K562 (cell line): ENCODE measurements at regions not wholly inside any gene's neighbourhood (a gene's known extent, or its start where the extent isn't known, plus 50 kb on each side); places are given as distances from the start of the nearest gene placed in this dataset.

Source experiments
- ATAC-seq: fragments of 200-7000 bp; cut with Tn5 transposase; 3 replicates; pipeline ENCODE4 v1.9.1; 2020; ENCODE audit warnings: moderate library complexity
- BruUV-seq: library from RNA; stranded (reverse); fragments of 400-500 nt; replicated peaks from 2 replicates; lab custom pipeline; 2021; lab: Mats Ljungman, UMichigan
- CTCF ChIA-PET: fragments of 300-600 bp; formaldehyde crosslinking; extraction: SDS; loops from one replicate; lab custom pipeline; 2021; ENCODE audit warnings: low intra/inter-chr PET ratio; lab: Yijun Ruan, JAX
- POLR2A ChIA-PET: fragments of 300-600, 350-650 bp; sonication (Branson Sonifier 250); formaldehyde crosslinking; extraction: SDS; loops from one replicate; lab custom pipeline; 2021; ENCODE audit warnings: antibody characterized with exemption, inconsistent platforms; lab: Yijun Ruan, JAX
- DNase-seq, 4 experiments: peaks; one replicate each; pipeline versions ENCODE4 v3.0.0 to v3.0.0-alpha.2; 2011 to 2018; ENCODE audit warnings: low spot score in 3 of 4, mixed read lengths in 3 of 4; ENCODE audit errors: extremely low read depth in 1 of 4
- FAIRE-seq: peaks from 2 replicates; lab custom pipeline; 2011; peaks lifted over from hg19 to GRCh38; lab: Jason Lieb, UNC
- H2AFZ ChIP-seq: 2 replicates; pipeline ENCODE4 v1.6.0; 2011; ENCODE audit warnings: low read depth, low read length, control low read depth, inconsistent platforms
- H3K27ac ChIP-seq: fragments of 200-600 bp; 3 replicates; pipeline ENCODE4 v1.8.0; 2011; ENCODE audit warnings: low read depth, mild to moderate bottlenecking, control low read depth, inconsistent platforms, low read length, moderate library complexity, mixed read lengths; ENCODE audit errors: extremely low read depth
- H3K27me3 ChIP-seq, 2 experiments: fragments of 300-600 bp in 1 of 2; 2 replicates in 1 of 2; 3 replicates in 1 of 2; pipeline versions ENCODE4 v1.6.0 to v1.8.0; 2011; ENCODE audit warnings: inconsistent platforms in 2 of 2, low read length in 2 of 2, mild to moderate bottlenecking in 1 of 2, mixed read lengths in 1 of 2, moderate library complexity in 1 of 2; ENCODE audit not compliant: control insufficient read depth in 2 of 2, insufficient read depth in 2 of 2
- H3K36me3 ChIP-seq: fragments of 300-600 bp; 3 replicates; pipeline ENCODE4 v1.8.0; 2011; ENCODE audit warnings: mild to moderate bottlenecking, low read length, inconsistent platforms; ENCODE audit not compliant: control insufficient read depth, insufficient read depth
- H3K4me1 ChIP-seq, 2 experiments: fragments of 200-600 bp in 1 of 2; replicated peaks in 1 of 2; 2 replicates in 1 of 2; 3 replicates in 1 of 2; pipeline versions ENCODE4 v1.5.1 to v1.8.0; 2011; ENCODE audit warnings: inconsistent platforms in 2 of 2, low read length in 2 of 2, mild to moderate bottlenecking in 1 of 2, mixed read lengths in 1 of 2, moderate library complexity in 1 of 2; ENCODE audit not compliant: control insufficient read depth in 2 of 2, insufficient read depth in 2 of 2
- H3K4me2 ChIP-seq: 2 replicates; pipeline ENCODE4 v1.6.1; 2011; ENCODE audit warnings: low read length, control low read depth, inconsistent platforms, mixed read lengths; ENCODE audit not compliant: insufficient read depth
- H3K4me3 ChIP-seq: fragments of 200-600 bp; sonication (generic), shearing (Covaris generic); 2 replicates; pipeline ENCODE4 v1.5.1; 2016; ENCODE audit warnings: control low read depth, inconsistent platforms
- H3K79me2 ChIP-seq: fragments of 200-600 bp; 3 replicates; pipeline ENCODE4 v1.8.0; 2011; ENCODE audit warnings: low read length, inconsistent platforms; ENCODE audit not compliant: control insufficient read depth, insufficient read depth
- H3K9ac ChIP-seq, 2 experiments: 2 replicates each; pipeline versions ENCODE4 v1.6.0 to v1.6.1; 2011; ENCODE audit warnings: low read depth in 2 of 2, low read length in 2 of 2, control low read depth in 1 of 2, inconsistent platforms in 1 of 2, mild to moderate bottlenecking in 1 of 2, mixed read lengths in 1 of 2; ENCODE audit not compliant: insufficient read depth in 1 of 2
- H3K9me1 ChIP-seq: one replicate; pipeline ENCODE4 v1.6.0; 2011; ENCODE audit warnings: inconsistent platforms, mild to moderate bottlenecking, low read length, moderate library complexity; ENCODE audit not compliant: control insufficient read depth, insufficient read depth
- H3K9me3 ChIP-seq: replicated peaks from 2 replicates; pipeline ENCODE4 v1.5.1; 2011; ENCODE audit warnings: low read depth, low read length, inconsistent platforms; ENCODE audit not compliant: control insufficient read depth, insufficient read depth
- H4K20me1 ChIP-seq: replicated peaks from 2 replicates; pipeline ENCODE4 v1.6.1; 2011; ENCODE audit warnings: low read length, inconsistent platforms, mixed read lengths; ENCODE audit not compliant: control insufficient read depth, insufficient read depth
- ASH1L ChIP-seq: fragments of 450-650 bp; IDR thresholded peaks from 2 replicates; pipeline ENCODE4 v1.6.1; 2018; ENCODE audit warnings: borderline replicate concordance, mild to moderate bottlenecking, low read depth; ENCODE audit not compliant: partially characterized antibody
- EP300 ChIP-seq: IDR thresholded peaks from 2 replicates; pipeline ENCODE4 v1.6.1; 2012; ENCODE audit warnings: low read length, improper control_type of control experiment
- FUS ChIP-seq: fragments of 200-400 bp; formaldehyde crosslinking; optimal IDR thresholded peaks from 2 replicates; pipeline ENCODE3; 2017; ENCODE audit warnings: low read depth, low read length
- HDAC2 ChIP-seq: fragments of 450-650 bp; IDR thresholded peaks from 2 replicates; pipeline ENCODE4 v1.6.1; 2016; ENCODE audit warnings: mild to moderate bottlenecking
- NFATC3 ChIP-seq: fragments of 450-650 bp; IDR thresholded peaks from 2 replicates; pipeline ENCODE4 v1.6.1; 2017; ENCODE audit warnings: mild to moderate bottlenecking
- PHTF2 ChIP-seq: fragments of 250-450 bp; sonication (Bioruptor Pico); IDR thresholded peaks from 2 replicates; pipeline ENCODE4 v1.5.0; 2021; ENCODE audit warnings: mild to moderate bottlenecking
- RFX1 ChIP-seq: fragments of 450-650 bp; IDR thresholded peaks from 2 replicates; pipeline ENCODE4 v1.6.1; 2016; ENCODE audit warnings: mild to moderate bottlenecking, moderate library complexity
- TARDBP ChIP-seq: fragments of 450-650 bp; IDR thresholded peaks from 2 replicates; pipeline ENCODE4 v1.6.1; 2016
- ZNF165 ChIP-seq: fragments of 250-450 bp; sonication (Bioruptor Pico); IDR thresholded peaks from 2 replicates; pipeline ENCODE4 v1.4.0; 2020; ENCODE audit warnings: borderline replicate concordance
- ZNF175 ChIP-seq: fragments of 200-800 bp; sonication (Bioruptor generic); IDR thresholded peaks from 2 replicates; pipeline ENCODE4 v1.6.1; 2016; ENCODE audit warnings: low read depth, mild to moderate bottlenecking, missing genetic modification characterization, missing compliant biosample characterization
- ZNF232 ChIP-seq: sonication (generic); formaldehyde crosslinking; IDR thresholded peaks from 2 replicates; pipeline ENCODE4 v1.8.0; 2022; ENCODE audit warnings: mild to moderate bottlenecking, missing genetic modification reagents
- WGBS: fragments of 100-300 bp; shearing (Covaris generic); methylation state at CpG from one replicate; pipeline ENCODE4 v1.1.6; 2016; ENCODE audit warnings: low coverage, mixed read lengths; ENCODE audit not compliant: insufficient coverage; ENCODE audit errors: missing lambda C conversion rate; 5-methylcytosine and 5-hydroxymethylcytosine counted together
- in situ Hi-C: fragments of 300-500 bp; cut with MboI; formaldehyde crosslinking; loops from 4 replicates; pipeline ENCODE4 v1.15.0; 2018; ENCODE audit warnings: inconsistent platforms, mixed read lengths
- intact Hi-C: fragments of 100-400 bp; cut with micrococcal nuclease; formaldehyde crosslinking; loops from 2 replicates; pipeline ENCODE4 v1.14.2; 2022
- TF ChIP-seq, protein P1 (sequence below): fragments of 450-650 bp; formaldehyde crosslinking; IDR thresholded peaks from 2 replicates; pipeline ENCODE4 v1.4.0; 2020; ENCODE audit warnings: mild to moderate bottlenecking
- TF ChIP-seq, protein P2 (sequence below): sonication (generic); formaldehyde crosslinking; IDR thresholded peaks from 2 replicates; pipeline ENCODE4 v1.8.0; 2022; ENCODE audit warnings: missing genetic modification reagents, mild to moderate bottlenecking, moderate library complexity, borderline replicate concordance

DNA sequence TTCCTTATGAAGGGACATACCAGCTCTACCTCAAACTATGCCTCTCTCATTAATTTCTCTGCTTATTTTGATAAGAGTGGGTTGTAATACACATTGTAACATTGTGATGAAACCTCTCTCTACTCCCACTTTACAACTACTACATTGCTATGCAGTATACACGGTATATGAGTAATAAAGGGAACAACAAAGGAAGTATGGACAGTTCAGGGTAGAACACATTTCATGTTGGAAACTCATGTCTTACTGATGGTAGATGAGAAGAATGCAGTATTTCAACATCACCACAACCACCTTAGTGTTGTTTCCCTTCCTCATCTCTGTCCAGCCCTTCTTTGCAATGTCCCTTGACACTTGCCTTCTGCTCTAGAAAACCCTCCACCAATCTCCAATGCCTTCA, 515.9 kb upstream of the CELF4 start:
- Histone ChIP-seq H3K36me3 (no peaks in the 10 kb centered on the region), H2AFZ (no peak overlapping the region), H4K20me1 (no peaks in the 10 kb centered on the region), H3K9ac (no peak overlapping the region), H3K4me1 (no peaks in the 10 kb centered on the region), H3K4me3 (no peak overlapping the region), H3K9me1 (no peaks in the 10 kb centered on the region), H3K27me3 (no peaks in the 10 kb centered on the region), H3K27ac (no peak overlapping the region), H3K9me3 (no peaks in the 10 kb centered on the region), H3K4me2 (no peak overlapping the region), H3K79me2 (no peaks in the 10 kb centered on the region)
- FAIRE-seq (no peak), DNase-seq (no peak), ATAC-seq (no peak)
- intact Hi-C loops (no loop called here), in situ Hi-C loops (no loop called here)
- WGBS = 6% methylated on average over 1 of the region's 1 CpG
- TF ChIP-seq, protein P1, sequence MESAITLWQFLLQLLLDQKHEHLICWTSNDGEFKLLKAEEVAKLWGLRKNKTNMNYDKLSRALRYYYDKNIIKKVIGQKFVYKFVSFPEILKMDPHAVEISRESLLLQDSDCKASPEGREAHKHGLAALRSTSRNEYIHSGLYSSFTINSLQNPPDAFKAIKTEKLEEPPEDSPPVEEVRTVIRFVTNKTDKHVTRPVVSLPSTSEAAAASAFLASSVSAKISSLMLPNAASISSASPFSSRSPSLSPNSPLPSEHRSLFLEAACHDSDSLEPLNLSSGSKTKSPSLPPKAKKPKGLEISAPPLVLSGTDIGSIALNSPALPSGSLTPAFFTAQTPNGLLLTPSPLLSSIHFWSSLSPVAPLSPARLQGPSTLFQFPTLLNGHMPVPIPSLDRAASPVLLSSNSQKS (CRISPR knock-in tag) = no peak
- TF ChIP-seq RFX1 (no peak), EP300 (no peak), HDAC2 (no peak), PHTF2 (CRISPR knock-in tag) (no peak), ZNF232 (no peak), ASH1L (no peak), ZNF175 (CRISPR knock-in tag) (no peak), TARDBP (no peak), ZNF165 (no peak), FUS (no peak), NFATC3 (no peak)
- TF ChIP-seq, protein P2, sequence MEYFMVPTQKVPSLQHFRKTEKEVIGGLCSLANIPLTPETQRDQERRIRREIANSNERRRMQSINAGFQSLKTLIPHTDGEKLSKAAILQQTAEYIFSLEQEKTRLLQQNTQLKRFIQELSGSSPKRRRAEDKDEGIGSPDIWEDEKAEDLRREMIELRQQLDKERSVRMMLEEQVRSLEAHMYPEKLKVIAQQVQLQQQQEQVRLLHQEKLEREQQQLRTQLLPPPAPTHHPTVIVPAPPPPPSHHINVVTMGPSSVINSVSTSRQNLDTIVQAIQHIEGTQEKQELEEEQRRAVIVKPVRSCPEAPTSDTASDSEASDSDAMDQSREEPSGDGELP = no peak
- BruUV-seq = no TSS peak
- ChIA-PET CTCF (no interaction called here), POLR2A (no interaction called here)
